ENCODE measurements at regions not wholly inside any gene's neighbourhood (a gene's known extent, or its start where the extent isn't known, plus 50 kb on each side); places are given as distances from the start of the nearest gene placed in this dataset.

GRCh38 chr18:37672932-37673595 is 107.5 kb upstream of the CELF4 start:
- Histone ChIP-seq H3K9me3 (ENCODE audit: control insufficient read depth in 4 of 4, low read length in 3 of 4) (peaks cover 0 to 2% (median under 1%) of the 10 kb centered on the region in 4 donors), H3K27ac (ENCODE audit: low read depth in 1 of 2, low read length in 2 of 2) (no peak overlapping the region), H3K27me3 (ENCODE audit: control insufficient read depth in 4 of 4, insufficient read depth in 4 of 4, low read length in 3 of 4) (peaks cover 0 to 2% (median 0%) of the 10 kb centered on the region in 4 donors), H3K4me1 (ENCODE audit: control insufficient read depth in 4 of 4, insufficient read depth in 4 of 4, low read length in 3 of 4) (no peaks in the 10 kb centered on the region), H3K9ac (ENCODE audit: low read depth in 1 of 2, low read length in 2 of 2) (no peak overlapping the region), H3K36me3 (ENCODE audit: control insufficient read depth in 4 of 4, insufficient read depth in 3 of 4, low read depth in 1 of 4, low read length in 3 of 4) (no peaks in the 10 kb centered on the region), H3K4me3 (ENCODE audit: low read depth in 1 of 3, low read length in 3 of 3) (no peak overlapping the region)
- peak; percentile 4 for DNase-seq (ENCODE audit: low spot score)
- TF ChIP-seq GABPA (IDR thresholded peaks at IDR 0.05 in 1 of 2, conservative IDR thresholded peaks at IDR 0.05 in 1 of 2), result no peak
- no peak for TF ChIP-seq TAF1 (conservative IDR thresholded peaks at IDR 0.05)
- no peak for TF ChIP-seq FOXA1 (IDR thresholded peaks at IDR 0.05)
- TF ChIP-seq EGR1 (IDR thresholded peaks at IDR 0.05; ENCODE audit: low read depth in 2 of 2), result no peak
- no peak for TF ChIP-seq HNF4A (conservative IDR thresholded peaks at IDR 0.05)
- TF ChIP-seq, protein P1, sequence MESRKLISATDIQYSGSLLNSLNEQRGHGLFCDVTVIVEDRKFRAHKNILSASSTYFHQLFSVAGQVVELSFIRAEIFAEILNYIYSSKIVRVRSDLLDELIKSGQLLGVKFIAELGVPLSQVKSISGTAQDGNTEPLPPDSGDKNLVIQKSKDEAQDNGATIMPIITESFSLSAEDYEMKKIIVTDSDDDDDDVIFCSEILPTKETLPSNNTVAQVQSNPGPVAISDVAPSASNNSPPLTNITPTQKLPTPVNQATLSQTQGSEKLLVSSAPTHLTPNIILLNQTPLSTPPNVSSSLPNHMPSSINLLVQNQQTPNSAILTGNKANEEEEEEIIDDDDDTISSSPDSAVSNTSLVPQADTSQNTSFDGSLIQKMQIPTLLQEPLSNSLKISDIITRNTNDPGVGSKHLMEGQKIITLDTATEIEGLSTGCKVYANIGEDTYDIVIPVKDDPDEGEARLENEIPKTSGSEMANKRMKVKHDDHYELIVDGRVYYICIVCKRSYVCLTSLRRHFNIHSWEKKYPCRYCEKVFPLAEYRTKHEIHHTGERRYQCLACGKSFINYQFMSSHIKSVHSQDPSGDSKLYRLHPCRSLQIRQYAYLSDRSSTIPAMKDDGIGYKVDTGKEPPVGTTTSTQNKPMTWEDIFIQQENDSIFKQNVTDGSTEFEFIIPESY (IDR thresholded peaks at IDR 0.05), result no peak
- TF ChIP-seq RXRA (IDR thresholded peaks at IDR 0.05), result no peak
- TF ChIP-seq YY1 (IDR thresholded peaks at IDR 0.05), result no peak
- TF ChIP-seq REST (IDR thresholded peaks at IDR 0.05), result no peak
- TF ChIP-seq, protein P2, sequence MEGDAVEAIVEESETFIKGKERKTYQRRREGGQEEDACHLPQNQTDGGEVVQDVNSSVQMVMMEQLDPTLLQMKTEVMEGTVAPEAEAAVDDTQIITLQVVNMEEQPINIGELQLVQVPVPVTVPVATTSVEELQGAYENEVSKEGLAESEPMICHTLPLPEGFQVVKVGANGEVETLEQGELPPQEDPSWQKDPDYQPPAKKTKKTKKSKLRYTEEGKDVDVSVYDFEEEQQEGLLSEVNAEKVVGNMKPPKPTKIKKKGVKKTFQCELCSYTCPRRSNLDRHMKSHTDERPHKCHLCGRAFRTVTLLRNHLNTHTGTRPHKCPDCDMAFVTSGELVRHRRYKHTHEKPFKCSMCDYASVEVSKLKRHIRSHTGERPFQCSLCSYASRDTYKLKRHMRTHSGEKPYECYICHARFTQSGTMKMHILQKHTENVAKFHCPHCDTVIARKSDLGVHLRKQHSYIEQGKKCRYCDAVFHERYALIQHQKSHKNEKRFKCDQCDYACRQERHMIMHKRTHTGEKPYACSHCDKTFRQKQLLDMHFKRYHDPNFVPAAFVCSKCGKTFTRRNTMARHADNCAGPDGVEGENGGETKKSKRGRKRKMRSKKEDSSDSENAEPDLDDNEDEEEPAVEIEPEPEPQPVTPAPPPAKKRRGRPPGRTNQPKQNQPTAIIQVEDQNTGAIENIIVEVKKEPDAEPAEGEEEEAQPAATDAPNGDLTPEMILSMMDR (IDR thresholded peaks at IDR 0.05; ENCODE audit: low read depth, low read length, missing input control), result no peak
- no peak for TF ChIP-seq NR2F2 (IDR thresholded peaks at IDR 0.05)
- no peak for TF ChIP-seq FOXA2 (IDR thresholded peaks at IDR 0.05)
- TF ChIP-seq SP1 (IDR thresholded peaks at IDR 0.05), result no peak
- TF ChIP-seq ATF3 (IDR thresholded peaks at IDR 0.05), result no peak
- WGBS, result 57% methylated on average over 3 of the region's 3 CpGs

DNA sequence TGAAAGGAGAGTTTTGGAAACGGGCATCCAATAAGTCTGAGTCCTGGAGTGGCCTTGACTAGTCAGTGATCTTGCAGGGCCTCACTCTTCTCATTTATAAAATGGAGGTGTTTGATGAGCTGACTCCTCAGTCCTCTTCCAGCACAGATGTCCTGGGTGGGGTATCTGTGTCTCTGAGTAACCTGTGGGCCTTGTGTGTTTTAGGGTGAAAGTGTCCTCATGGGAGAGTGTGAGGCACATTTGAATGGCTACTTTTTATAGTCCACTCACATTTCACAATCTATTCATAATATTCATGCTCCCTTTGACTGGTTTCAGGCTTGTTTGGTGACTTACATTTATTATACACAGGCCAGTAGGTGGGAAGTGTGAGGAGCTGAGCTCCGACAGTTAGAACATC is 106.4 kb upstream of the CELF4 start:
- peaks cover 0 to 2% (median 0%) of the 10 kb centered on the region in 4 donors for H3K27me3 ChIP-seq (ENCODE audit: control insufficient read depth in 4 of 4, insufficient read depth in 4 of 4, low read length in 3 of 4)
- TF ChIP-seq TAF1 (conservative IDR thresholded peaks at IDR 0.05) (no peak), JUND (IDR thresholded peaks at IDR 0.05) (no peak), ATF3 (IDR thresholded peaks at IDR 0.05) (no peak)
- no peak overlapping the region for H3K27ac ChIP-seq (ENCODE audit: low read depth in 1 of 2, low read length in 2 of 2)
- WGBS, result 78% methylated on average over 2 of the region's 2 CpGs
- no peak for DNase-seq (ENCODE audit: low spot score)
- H3K9ac ChIP-seq (ENCODE audit: low read depth in 1 of 2, low read length in 2 of 2), result no peak overlapping the region
- H3K9me3 ChIP-seq (ENCODE audit: control insufficient read depth in 4 of 4, low read length in 3 of 4), result peaks cover 0 to 2% (median under 1%) of the 10 kb centered on the region in 4 donors
- H3K4me3 ChIP-seq (ENCODE audit: low read depth in 1 of 3, low read length in 3 of 3), result no peak overlapping the region
- no peaks in the 10 kb centered on the region for H3K4me1 ChIP-seq (ENCODE audit: control insufficient read depth in 4 of 4, insufficient read depth in 4 of 4, low read length in 3 of 4)
- H3K36me3 ChIP-seq (ENCODE audit: control insufficient read depth in 4 of 4, insufficient read depth in 3 of 4, low read depth in 1 of 4, low read length in 3 of 4), result no peaks in the 10 kb centered on the region

Data from liver (tissue), 8 donors.